NT2/D1 (cell line): ENCODE measurements at regions not wholly inside any gene's neighbourhood (a gene's known extent, or its start where the extent isn't known, plus 50 kb on each side); places are given as distances from the start of the nearest gene placed in this dataset.

Experiments
- SUZ12 ChIP-seq: IDR thresholded peaks from 2 replicates; pipeline ENCODE4 v1.6.1; 2011; ENCODE audit not compliant: insufficient read length, insufficient read depth; ENCODE audit errors: extremely low read depth
- YY1 ChIP-seq: IDR thresholded peaks from 2 replicates; pipeline ENCODE4 v1.6.1; 2011; ENCODE audit not compliant: insufficient read length, insufficient read depth
- ZNF274 ChIP-seq: IDR thresholded peaks from 2 replicates; pipeline ENCODE4 v1.6.1; 2011; ENCODE audit warnings: mild to moderate bottlenecking, low read depth, low read length

DNA sequence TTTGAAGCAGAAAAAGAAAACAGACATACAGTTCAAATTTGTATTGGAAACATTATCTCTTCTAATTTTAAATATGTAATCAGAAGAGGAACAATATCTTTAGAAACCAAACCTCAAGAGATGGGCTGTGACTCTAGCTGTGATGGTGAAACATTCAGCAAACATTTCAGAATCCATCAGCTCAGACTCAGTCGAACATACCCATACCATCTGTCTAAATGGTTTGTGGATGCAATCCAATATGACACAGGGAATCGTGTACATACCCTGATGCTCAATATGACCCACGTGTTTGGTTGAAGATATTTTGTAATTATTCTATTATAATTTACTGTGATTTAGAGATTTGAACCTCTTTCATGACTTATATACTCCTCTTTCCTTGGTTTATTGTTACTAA lies 665.2 kb upstream of the CDH8 start:
- no peak for TF ChIP-seq ZNF274
- no peak for TF ChIP-seq YY1
- no peak for TF ChIP-seq SUZ12
